Fibroblast of lung (primary cell): ENCODE measurements at regions not wholly inside any gene's neighbourhood (a gene's known extent, or its start where the extent isn't known, plus 50 kb on each side); places are given as distances from the start of the nearest gene placed in this dataset.
A peak's percentile ranks its signal among the peaks of the same experiment; 100 is the strongest.

Experiments
- DNase-seq, 2 donors: peaks; one replicate each; pipeline versions ENCODE4 v3.0.0 to v3.0.0-alpha.2; 2010; ENCODE audit warnings: low read depth in 2 of 2
- H2AFZ ChIP-seq: 2 replicates; pipeline ENCODE4 v1.5.1; 2012; ENCODE audit warnings: low read length, control low read depth, inconsistent platforms
- H3K27ac ChIP-seq: 2 replicates; pipeline ENCODE4 v1.5.1; 2011; ENCODE audit warnings: low read length, control low read depth; ENCODE audit not compliant: insufficient read depth
- H3K27me3 ChIP-seq: 2 replicates; pipeline ENCODE4 v1.5.1; 2011; ENCODE audit warnings: mild to moderate bottlenecking, low read length; ENCODE audit not compliant: control insufficient read depth, insufficient read depth
- H3K36me3 ChIP-seq: 2 replicates; pipeline ENCODE4 v1.5.1; 2011; ENCODE audit warnings: low read length; ENCODE audit not compliant: control insufficient read depth, insufficient read depth
- H3K4me1 ChIP-seq: 2 replicates; pipeline ENCODE4 v1.5.1; 2011; ENCODE audit warnings: low read length; ENCODE audit not compliant: control insufficient read depth, insufficient read depth; ENCODE audit errors: extremely low read depth
- H3K4me2 ChIP-seq: 2 replicates; pipeline ENCODE4 v1.5.1; 2011; ENCODE audit warnings: low read length, control low read depth; ENCODE audit not compliant: insufficient read depth; ENCODE audit errors: extremely low read depth
- H3K4me3 ChIP-seq, 4 experiments: fragments of 200-600 bp in 1 of 4; sonication (generic) in 1 of 4; replicated peaks in 1 of 4; 2 replicates each; pipeline ENCODE4 v1.5.1; 2011 to 2016; ENCODE audit warnings: low read length in 4 of 4, low read depth in 3 of 4, mild to moderate bottlenecking in 3 of 4, control low read depth in 2 of 4, inconsistent platforms in 1 of 4, mixed read lengths in 1 of 4; ENCODE audit not compliant: insufficient read depth in 1 of 4; ENCODE audit errors: control extremely low read depth in 1 of 4
- H3K79me2 ChIP-seq: 2 replicates; pipeline ENCODE4 v1.5.1; 2012; ENCODE audit warnings: mild to moderate bottlenecking, low read length, inconsistent platforms; ENCODE audit not compliant: control insufficient read depth, insufficient read depth
- H3K9ac ChIP-seq: 2 replicates; pipeline ENCODE4 v1.5.1; 2011; ENCODE audit warnings: mild to moderate bottlenecking, low read length, control low read depth; ENCODE audit not compliant: insufficient read depth
- H3K9me3 ChIP-seq: 2 replicates; pipeline ENCODE4 v1.5.1; 2012; ENCODE audit warnings: low read depth, low read length; ENCODE audit not compliant: control insufficient read depth, insufficient read depth
- H4K20me1 ChIP-seq: 2 replicates; pipeline ENCODE4 v1.5.1; 2011; ENCODE audit warnings: low read length; ENCODE audit not compliant: control insufficient read depth, insufficient read depth; ENCODE audit errors: extremely low read depth
- CTCF ChIP-seq, 2 donors: IDR thresholded peaks in 1 of 2; conservative IDR thresholded peaks in 1 of 2; 1 replicate in 1 of 2; 2 replicates in 1 of 2; pipeline ENCODE4 v1.5.1; 2011 to 2012; ENCODE audit warnings: low read length in 2 of 2, control low read depth in 1 of 2, inconsistent platforms in 1 of 2, low read depth in 1 of 2, mild to moderate bottlenecking in 1 of 2
- EZH2 ChIP-seq: IDR thresholded peaks from 2 replicates; pipeline ENCODE4 v1.5.1; 2012; ENCODE audit warnings: low read length, control low read depth, mild to moderate bottlenecking; ENCODE audit errors: missing control alignments

GRCh38 chr5:61802456-61802855 is 470.4 kb downstream of the ZSWIM6 start:
- H3K4me1 ChIP-seq = no peaks in the 10 kb centered on the region
- H3K9ac ChIP-seq = no peak overlapping the region
- H3K79me2 ChIP-seq = no peaks in the 10 kb centered on the region
- no peak overlapping the region for H2AFZ ChIP-seq
- no peaks in the 10 kb centered on the region for H3K27me3 ChIP-seq
- no peak overlapping the region for H3K4me3 ChIP-seq
- H3K9me3 ChIP-seq = no peaks in the 10 kb centered on the region
- H3K4me2 ChIP-seq = no peak overlapping the region
- DNase-seq = no peak
- H4K20me1 ChIP-seq = no peaks in the 10 kb centered on the region
- no peak overlapping the region for H3K27ac ChIP-seq
- no peak for TF ChIP-seq CTCF (conservative IDR thresholded peaks at IDR 0.05 in 1 of 2, IDR thresholded peaks at IDR 0.05 in 1 of 2; ENCODE audit: low read depth in 1 of 2, low read length in 2 of 2)
- TF ChIP-seq EZH2 = no peak
- H3K36me3 ChIP-seq = no peaks in the 10 kb centered on the region

- no peak overlapping the region for H3K9ac ChIP-seq
- no peak overlapping the region for H3K4me3 ChIP-seq
- H3K27ac ChIP-seq = no peak overlapping the region
- TF ChIP-seq EZH2 = no peak
- TF ChIP-seq CTCF (conservative IDR thresholded peaks at IDR 0.05 in 1 of 2, IDR thresholded peaks at IDR 0.05 in 1 of 2; ENCODE audit: low read depth in 1 of 2, low read length in 2 of 2) = no peak
- no peaks in the 10 kb centered on the region for H3K79me2 ChIP-seq
- H3K27me3 ChIP-seq = no peaks in the 10 kb centered on the region
- no peaks in the 10 kb centered on the region for H3K36me3 ChIP-seq
- peak; percentile 68 to 91 for DNase-seq
- no peaks in the 10 kb centered on the region for H3K9me3 ChIP-seq
- H3K4me2 ChIP-seq = no peak overlapping the region
- H4K20me1 ChIP-seq = no peaks in the 10 kb centered on the region
- H3K4me1 ChIP-seq = no peaks in the 10 kb centered on the region
- H2AFZ ChIP-seq = no peak overlapping the region
These were observed 473.0 kb downstream of the ZSWIM6 start for GRCh38 chr5:61805101-61805500.

- no peaks in the 10 kb centered on the region for H3K36me3 ChIP-seq
- H4K20me1 ChIP-seq = no peaks in the 10 kb centered on the region
- H3K9ac ChIP-seq = no peak overlapping the region
- H3K4me2 ChIP-seq = no peak overlapping the region
- no peaks in the 10 kb centered on the region for H3K9me3 ChIP-seq
- TF ChIP-seq CTCF (conservative IDR thresholded peaks at IDR 0.05 in 1 of 2, IDR thresholded peaks at IDR 0.05 in 1 of 2; ENCODE audit: low read depth in 1 of 2, low read length in 2 of 2) = no peak
- no peak for TF ChIP-seq EZH2
- no peaks in the 10 kb centered on the region for H3K27me3 ChIP-seq
- no peaks in the 10 kb centered on the region for H3K79me2 ChIP-seq
- no peak overlapping the region for H2AFZ ChIP-seq
- no peak overlapping the region for H3K27ac ChIP-seq
- no peaks in the 10 kb centered on the region for H3K4me1 ChIP-seq
- no peak overlapping the region for H3K4me3 ChIP-seq
- peak in 1 of 2 donors; percentile 77 for DNase-seq
These were observed 474.5 kb downstream of the ZSWIM6 start for GRCh38 chr5:61806491-61807020.
